SK-N-MC (cell line): ENCODE measurements at regions not wholly inside any gene's neighbourhood (a gene's known extent, or its start where the extent isn't known, plus 50 kb on each side); places are given as distances from the start of the nearest gene placed in this dataset.

ENCODE experiments used
- EZH2 ChIP-seq: fragments of 200-600 bp; sonication (generic); IDR thresholded peaks from one replicate; pipeline ENCODE4 v1.6.1; 2017; ENCODE audit warnings: antibody characterized with exemption
- POLR2AphosphoS5 ChIP-seq: IDR thresholded peaks from 2 replicates; pipeline ENCODE4 v1.6.1; 2012; ENCODE audit warnings: mild to moderate bottlenecking, low read depth, low read length, borderline replicate concordance

GRCh38 chr7:23927709-23928417 lies 217.8 kb downstream of the STK31 start:
- TF ChIP-seq POLR2AphosphoS5 (no peak), EZH2 (no peak)
